Myocyte (in vitro differentiated cells): ENCODE measurements at regions not wholly inside any gene's neighbourhood (a gene's known extent, or its start where the extent isn't known, plus 50 kb on each side); places are given as distances from the start of the nearest gene placed in this dataset.
"Not testable (repeated sequence)": the region's sequence is repeated elsewhere in the genome, so short reads cannot be mapped to it uniquely, and the experiment has no call there.

Source experiments
- DNase-seq: peaks from one replicate; pipeline ENCODE4 v3.0.0-alpha.2; 2012; ENCODE audit warnings: low read depth

DNA sequence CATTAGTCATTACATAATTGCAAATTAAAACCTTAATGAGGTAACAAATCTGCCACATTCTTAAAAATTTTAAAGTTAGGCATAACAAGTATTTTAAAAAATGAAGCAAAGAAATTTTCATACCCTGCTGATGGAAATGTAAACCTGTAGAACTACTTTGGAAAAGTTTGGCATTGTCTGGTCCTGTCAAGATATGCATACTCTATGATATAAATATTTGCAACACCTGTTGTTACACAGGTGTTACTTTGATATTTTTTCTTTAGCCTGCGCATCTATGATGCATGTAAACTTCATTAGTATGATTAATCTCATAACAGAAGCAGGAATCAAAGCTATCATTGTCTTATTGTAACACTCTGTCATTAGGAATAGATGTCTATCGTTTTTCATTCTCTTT is 634.3 kb downstream of the TRIB2 start:
- DNase-seq: no peak

DNA sequence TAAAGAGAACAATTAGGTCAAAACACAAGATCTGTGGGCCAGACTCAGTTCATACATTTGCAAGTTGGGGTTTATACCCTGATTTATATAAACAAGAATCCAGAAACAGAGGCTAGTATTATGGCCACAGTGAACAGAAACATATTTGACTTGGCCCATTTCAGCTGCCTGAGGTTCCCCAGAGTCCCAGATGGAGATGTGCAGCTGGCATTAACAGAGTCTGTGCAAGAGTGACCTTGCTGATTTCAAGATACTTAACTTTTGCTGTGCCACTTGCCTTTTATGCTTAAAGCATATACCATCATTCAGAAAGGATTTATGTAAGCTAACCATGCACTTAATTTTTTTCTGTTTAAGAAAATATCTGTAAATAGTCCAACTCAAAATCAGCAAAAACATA is 636.3 kb downstream of the TRIB2 start:
- no peak for DNase-seq

DNA sequence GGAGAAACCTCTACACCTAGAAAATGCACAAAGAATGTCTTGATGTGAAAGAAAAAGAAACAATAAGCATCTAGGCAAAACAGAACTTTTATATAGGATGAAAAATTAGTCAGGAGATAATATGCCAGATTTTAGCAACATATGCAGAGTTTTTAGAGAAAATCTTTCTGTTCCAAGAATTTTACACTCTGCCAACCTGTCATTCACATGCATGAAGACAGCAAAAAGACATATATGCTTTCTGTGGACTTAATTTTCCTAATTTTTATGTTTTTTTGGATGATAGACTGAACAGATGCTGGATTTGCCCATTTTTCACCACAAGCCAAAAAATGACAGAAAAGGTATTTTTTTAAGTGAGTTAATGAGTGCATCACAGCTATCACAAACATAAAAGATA is 637.3 kb downstream of the TRIB2 start:
- no peak for DNase-seq

DNA sequence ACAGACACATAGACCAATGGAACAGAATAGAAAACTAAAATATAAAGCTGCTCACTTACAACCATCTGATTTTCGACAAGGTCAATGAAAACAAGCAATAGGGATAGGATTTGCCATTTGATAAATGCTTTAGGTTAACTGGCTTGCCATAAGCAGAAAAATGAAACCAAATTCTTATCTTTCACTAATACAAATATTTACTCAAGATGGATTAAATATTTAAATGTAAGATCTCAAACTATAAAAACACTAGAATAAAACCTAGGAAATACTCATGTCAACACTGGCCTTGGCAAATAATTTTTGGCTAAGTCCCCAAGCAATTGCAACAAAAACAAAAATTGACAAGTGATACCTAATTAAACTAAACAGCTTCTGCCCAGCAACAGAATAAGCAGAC is 665.2 kb downstream of the TRIB2 start:
- not testable (repeated sequence) for DNase-seq

DNA sequence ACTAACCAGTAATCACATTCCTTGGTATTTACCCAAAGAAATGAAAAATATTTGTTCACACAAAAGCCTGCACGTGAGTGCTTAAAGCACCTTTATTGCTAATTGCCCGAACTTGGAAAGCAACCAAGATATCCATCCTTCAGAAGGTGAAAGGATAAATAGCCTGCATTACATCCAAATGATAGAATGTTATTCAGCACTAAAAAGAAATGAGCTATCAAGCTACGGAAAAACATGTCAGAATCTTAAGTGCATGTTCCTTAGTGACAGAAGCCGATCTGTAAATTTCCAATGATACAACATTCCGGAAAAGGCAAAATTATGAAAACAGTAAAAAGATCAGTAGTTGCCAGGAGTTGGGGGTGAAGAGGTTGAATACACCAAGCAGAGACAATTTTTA is 672.4 kb downstream of the TRIB2 start:
- DNase-seq: not testable (repeated sequence)

DNA sequence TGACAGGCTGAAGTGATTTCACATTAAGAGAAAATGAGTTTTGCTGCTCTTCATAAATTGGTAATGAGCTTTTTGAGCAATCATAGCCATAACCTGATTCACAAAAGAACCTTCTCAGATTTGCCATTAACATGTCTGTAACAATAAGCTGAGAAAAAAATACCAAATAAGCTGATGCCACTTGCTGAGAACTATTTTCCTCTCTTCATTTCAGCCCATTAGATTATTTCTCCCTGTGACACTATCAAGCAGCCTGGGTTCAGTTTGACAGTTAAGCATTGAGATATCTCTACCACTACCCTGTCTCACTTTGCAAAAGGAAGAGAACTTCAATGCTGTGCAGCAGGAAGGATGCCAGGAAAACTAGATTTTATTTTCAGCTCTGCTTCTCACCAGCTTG is 673.9 kb downstream of the TRIB2 start:
- DNase-seq: no peak

DNA sequence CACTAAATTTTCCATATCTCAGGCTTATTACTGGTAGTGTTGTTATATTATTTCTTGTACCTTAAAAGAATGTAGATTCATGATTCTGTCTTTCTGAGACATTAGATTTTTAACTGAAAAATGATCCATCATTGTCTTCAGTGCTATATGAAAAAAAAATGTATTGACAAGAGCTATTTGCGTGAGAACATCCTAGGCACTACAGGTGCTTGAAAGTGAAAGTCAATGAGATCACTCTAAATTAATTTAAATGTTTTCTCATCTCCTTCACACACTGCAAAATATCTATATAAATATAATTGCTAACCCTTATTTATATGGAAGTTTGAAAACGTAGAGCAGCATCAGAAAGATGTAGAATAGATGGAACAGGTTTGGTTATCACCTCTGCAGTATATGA is 684.6 kb downstream of the TRIB2 start:
- DNase-seq: no peak

DNA sequence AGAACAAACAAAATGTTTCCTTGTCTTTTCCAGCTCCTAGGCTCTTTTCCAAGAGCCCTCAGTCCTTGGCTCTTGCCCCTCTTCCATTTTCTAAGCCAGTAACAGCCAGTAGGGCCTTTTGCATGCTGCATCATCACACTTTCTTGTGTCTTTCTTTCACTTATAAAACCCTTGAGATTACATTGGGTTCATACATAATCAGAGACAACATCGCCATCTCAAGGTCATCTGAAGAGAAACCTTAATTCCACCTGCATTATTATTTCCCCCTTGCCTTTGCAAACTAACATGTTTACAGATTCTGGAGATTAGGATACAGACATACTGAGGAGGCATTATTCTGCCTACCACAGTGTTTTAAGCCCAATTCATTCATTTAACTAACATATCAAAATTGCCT is 697.3 kb downstream of the TRIB2 start:
- no peak for DNase-seq

DNA sequence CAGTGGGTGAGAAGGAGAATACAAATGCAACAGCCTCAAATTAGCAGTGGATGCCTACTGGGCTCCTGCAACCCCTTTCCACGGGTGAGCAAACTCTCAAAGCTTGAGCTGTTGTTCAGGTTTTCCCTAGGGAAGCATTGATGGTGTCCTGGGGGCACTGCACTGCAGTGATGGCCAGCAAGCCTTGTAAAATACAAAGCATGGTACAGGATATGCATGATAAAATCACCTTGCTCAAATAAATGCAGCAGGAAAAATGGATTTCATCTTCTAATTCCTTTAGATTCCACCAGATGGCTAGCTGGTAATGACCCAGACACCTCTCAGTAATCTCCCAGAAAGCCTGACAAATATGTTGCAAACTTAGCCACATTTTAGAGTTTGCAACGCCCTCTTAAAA is 698.2 kb downstream of the TRIB2 start:
- DNase-seq: no peak

DNA sequence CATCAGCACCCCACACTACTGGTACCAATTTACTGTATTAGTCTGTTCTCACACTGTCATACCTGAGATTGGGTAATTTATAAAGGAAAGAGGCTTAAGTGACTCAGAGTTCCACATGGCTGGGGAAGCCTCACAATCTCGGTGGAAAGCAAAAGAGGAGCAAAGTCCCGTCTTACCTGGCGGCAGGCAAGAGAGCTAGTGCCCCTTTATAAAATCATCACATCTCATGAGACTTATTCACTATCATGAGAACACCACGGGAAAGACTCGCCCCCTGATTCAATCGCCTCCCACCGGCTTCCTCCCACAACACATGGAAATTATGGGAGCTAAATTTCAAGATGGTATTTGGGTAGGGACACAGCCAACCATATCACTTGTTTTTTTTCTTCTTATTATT is 717.2 kb downstream of the TRIB2 start:
- DNase-seq: no peak

DNA sequence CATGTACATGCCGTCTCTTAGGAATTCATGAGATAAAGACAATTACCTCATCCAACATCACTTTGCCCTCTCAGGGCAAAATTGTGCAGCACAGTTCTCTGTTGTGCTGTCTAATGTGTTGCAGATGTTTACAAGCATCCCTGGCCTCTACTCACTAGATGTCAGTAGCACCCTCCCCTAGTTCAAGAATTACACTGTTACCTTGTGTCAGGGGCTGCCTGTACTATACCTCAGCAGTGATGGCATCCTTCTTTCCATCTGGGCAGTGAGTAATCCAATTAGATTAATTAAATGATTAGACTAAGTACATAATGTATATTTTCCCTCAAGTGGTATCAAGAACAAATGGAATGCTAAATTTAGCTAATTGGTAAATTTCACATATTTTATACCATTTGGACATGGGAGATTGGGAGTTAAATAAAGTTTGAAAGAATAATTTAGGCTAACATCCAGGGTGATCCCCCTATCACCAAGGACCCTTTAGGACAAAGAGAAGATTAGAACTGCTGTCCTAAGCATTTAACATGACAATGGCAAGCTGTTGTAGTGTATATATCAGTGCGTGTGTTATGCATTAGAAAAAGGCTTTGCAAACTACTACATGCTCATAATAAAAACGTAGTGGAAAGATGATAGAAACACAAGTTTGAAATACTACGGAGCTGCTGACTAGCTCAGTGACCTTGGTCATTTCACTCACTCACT is 727.0 kb downstream of the TRIB2 start:
- not testable (repeated sequence) for DNase-seq

DNA sequence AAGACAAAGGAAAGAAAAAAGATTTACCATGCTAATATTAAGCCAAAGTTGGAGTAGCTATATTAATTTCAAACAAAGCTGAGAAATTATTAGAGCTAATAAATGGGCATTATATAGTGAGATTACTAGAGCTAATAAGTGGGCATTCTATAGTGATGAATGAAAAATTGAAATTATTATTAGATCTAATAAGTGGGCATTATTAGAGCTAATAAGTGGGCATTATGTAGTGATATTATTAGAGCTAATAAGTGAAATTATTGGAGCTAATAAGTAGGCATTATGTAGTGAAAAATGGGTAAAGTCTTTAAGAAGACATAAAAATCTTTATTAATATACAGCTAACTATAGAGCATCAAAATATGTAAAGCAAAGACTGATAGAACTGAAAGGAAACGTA is 745.7 kb downstream of the TRIB2 start:
- no peak for DNase-seq

DNA sequence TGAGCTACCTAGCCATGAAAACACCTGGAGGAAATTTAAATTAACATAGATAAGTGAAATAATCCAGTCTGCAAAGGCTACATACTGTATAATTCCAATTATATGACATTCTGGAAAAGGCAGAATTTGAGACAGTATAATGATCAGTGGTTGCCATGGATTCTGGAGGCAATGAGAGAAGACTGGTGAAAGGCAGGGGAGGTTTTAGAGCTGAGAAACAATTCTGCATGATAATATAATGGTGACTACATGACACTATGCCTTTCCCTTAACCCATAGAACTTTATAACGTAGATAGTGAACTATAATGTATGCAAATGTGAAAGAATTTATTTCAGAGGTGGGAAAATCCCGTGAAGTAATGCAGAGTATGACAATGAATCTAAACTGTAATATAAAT is 749.3 kb downstream of the TRIB2 start:
- no peak for DNase-seq

DNA sequence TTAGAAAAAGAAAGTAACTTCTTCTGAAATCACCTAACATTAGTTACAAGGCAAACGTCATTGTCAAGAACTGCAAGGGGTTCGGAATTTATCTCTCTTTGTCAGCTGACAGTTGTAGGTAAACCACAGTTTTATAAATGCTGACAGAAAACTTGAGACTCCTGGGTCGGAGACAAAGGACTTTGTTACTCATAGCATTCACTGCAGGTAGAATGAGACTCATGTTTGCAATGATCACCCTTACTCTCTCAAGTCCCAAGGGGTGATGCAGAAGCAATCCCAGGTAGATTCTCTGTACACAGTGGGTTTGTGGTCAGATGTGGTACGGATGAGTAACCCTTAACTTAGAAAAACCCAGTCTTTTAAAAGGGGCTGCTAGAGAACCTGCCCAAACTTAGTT is 757.8 kb downstream of the TRIB2 start:
- DNase-seq: no peak

DNA sequence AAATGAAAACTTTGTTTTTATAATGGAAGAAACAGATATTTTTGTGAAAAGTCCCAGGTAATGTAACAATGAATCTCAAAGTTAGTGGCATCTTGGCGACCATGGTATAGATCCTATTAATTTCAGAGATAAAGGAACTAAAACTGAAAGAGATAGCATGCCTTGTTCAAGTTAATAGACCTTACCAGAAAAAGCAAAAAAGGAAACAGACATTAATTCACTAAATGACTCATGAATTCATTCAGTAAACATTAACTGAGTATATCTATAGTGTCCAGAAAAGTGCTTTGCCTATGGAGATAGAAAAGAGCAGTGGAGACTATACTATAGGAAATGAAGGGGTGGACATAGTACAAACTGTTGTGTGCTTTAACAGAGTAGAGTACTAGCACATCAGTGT is 763.3 kb downstream of the TRIB2 start:
- DNase-seq: no peak

DNA sequence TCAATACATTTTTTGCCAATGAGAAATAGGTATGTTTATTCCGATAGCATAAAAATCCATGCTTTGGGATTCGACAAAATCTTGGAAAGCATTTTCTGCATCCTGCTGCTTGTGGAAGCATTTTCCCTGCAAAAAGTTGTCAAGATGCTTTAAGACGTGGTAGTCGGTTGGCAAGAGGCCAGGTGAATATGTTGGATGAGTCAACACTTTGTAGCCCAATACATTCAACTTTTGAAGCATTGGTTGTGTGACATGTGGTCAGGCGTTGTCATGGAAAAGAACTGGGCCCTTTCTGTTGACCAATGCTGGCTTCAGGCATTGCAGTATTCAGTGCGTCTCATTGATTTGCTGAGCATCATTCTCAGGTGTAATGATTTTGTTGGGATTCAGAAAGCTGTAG is 764.5 kb downstream of the TRIB2 start:
- no peak for DNase-seq

DNA sequence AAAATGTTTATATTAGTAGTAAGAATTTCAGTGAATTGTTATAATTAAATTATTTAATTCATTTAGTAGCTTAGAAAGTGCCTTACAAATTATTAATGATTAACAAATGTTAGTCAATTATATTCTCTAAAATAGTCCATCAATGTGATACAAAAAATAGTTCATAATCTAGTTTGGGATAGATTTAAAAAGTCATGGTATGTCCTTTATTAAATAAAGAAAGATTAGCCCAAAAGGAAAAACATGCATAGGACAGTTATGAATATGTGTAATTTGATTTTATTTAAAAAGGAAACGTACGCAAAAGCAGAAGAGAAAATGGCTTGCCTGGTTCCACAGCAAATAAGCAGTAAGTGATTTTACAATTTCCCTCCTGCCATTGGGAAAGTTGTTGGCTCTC is 768.5 kb downstream of the TRIB2 start:
- DNase-seq: no peak

DNA sequence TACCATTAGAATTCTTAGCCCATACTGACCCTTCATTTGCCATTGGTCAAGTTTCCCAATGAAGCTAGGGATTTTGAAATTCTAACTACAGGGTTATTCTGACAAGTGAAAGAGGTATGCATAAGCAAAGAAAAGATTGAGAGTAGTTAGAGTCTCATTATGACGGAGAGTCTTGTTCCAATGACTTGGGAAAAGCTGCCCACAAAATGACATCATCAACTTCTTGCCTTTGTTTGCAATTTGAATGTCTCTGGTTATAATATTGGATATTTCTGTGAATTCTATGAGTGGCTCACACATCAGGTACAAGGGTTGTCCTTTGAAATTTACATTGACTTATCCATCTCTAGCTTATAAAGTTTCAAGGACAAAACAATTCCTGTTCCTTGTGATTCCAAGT is 772.2 kb downstream of the TRIB2 start:
- no peak for DNase-seq

DNA sequence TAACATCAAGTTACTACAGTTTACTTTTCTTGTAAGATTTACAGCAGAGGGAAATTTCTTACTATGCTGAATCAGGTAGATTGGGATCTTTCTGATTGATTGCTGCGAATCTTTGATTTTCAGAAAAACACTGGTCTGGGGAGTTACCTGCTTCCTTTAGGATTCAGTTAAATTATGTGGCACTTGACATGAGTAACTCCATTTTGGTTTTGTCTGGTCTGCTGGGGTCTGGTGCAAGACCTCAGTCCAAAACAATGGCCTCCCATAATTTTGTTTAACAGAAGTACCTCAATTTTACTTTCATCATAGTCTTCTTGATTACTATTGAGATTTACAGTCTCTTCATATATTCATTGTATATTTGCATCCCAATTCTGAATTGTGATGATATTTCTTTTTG is 775.5 kb downstream of the TRIB2 start:
- no peak for DNase-seq

DNA sequence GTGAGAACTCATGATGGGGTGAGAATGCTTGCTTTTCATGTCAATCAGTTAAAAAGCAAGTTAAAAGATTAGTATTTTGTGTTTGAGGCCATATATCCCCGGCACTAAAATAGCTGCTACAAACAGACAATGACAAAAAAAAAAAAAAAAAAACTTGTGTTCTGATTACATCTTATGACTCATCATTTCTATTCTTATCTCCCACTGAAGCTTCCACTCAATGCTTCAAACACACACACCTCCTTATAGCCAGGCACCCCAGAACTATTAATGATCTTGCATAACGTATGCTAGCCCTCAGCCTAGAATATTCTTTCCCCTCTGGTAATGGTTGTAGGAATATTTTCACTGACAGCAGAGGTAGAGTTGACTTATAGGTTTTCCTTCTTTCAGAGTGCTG is 778.3 kb downstream of the TRIB2 start:
- peak; percentile 1 for DNase-seq

DNA sequence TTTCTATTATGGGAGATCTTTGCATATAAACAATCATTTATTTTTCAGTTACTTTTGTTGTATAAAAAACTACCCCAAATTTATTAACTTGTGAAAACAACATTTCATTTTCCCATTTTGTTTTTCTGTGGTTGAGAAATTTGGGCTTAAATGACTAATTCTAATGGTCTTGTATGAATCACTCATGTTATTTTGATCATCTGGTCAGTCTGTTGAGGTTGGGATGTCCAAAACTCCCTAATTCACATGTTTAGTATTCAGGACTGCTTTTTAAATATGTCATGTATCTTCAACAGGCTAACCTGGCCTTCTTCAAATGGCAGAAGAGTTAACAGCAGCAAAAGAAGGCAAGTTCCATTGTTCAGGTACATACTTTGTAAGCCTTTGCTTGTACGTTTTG is 788.1 kb downstream of the TRIB2 start:
- DNase-seq: no peak

DNA sequence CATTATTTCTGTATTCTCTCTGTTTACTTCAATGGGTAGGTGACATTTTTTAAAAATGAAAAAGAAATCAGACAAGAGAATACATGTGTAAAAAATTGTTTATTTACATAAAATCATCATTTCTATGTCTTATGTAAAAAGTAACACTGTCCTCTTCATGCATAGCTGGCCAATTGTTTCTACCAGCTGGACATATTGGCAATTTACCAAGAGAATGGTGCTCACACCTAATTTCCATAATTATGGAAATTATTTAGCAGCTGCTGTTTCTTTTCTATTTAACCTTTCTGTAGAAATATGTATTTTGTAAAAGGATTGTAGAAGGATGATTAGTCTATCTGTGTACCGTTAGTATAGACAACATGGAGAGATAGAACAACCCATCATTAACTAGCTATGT is 791.9 kb downstream of the TRIB2 start:
- no peak for DNase-seq

DNA sequence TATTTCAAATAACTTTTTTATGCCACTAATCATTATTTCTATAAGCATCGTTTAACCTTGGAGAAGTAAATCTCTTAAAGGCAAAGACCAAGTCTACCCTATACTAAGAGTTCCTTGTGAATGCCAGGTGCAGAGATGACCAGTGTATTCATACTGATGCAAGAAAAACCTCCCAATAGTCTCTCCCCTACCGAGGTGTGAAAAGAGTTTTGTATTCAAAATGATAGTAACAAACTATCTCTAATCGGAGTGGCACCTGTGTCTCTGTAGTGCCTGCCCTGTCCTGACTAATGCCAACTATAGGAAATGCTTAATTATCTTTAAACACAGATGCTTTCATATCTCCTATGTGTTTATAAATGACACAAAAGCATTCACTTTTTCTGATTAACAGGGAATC is 798.5 kb downstream of the TRIB2 start:
- no peak for DNase-seq

DNA sequence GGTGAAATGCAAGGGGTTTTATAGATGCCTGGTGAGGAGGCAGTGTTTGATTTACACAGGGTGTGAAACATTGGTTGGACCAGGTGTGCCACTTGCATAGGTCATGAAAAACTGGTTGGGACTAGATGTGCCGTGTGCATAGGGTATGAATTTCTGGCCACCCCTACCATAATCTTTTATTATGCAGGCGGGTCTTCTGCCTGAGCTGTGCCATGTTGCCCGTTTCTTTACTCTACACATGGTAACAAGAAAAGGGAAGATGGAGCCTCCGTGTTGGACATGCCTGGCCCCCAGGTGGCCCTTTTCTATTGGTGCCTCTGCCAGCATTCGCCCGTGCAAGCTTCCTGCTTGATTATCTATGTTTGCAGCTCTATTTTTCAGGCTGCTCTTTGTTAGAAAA is 805.4 kb downstream of the TRIB2 start:
- no peak for DNase-seq
